HepG2 (cell line): ENCODE measurements at regions not wholly inside any gene's neighbourhood (a gene's known extent, or its start where the extent isn't known, plus 50 kb on each side); places are given as distances from the start of the nearest gene placed in this dataset.

Source experiments
- CCAR2 ChIP-seq: fragments of 200-400 bp; formaldehyde crosslinking; optimal IDR thresholded peaks from 2 replicates; pipeline ENCODE3; 2018; ENCODE audit warnings: low read depth, mild to moderate bottlenecking, low read length, moderate library complexity
- HDAC2 ChIP-seq: sonication (generic); formaldehyde crosslinking; IDR thresholded peaks from 2 replicates; pipeline ENCODE4 v1.4.0; 2020; ENCODE audit warnings: missing genetic modification reagents
- HOXA7 ChIP-seq: sonication (generic); formaldehyde crosslinking; IDR thresholded peaks from 2 replicates; pipeline ENCODE4 v1.8.1; 2022; ENCODE audit warnings: mild to moderate bottlenecking, missing genetic modification reagents, moderate library complexity
- MED8 ChIP-seq: sonication (generic); formaldehyde crosslinking; IDR thresholded peaks from 2 replicates; pipeline ENCODE4 v1.8.1; 2023; ENCODE audit warnings: mild to moderate bottlenecking, missing genetic modification reagents; ENCODE audit not compliant: insufficient replicate concordance
- NKX3-1 ChIP-seq: sonication (generic); formaldehyde crosslinking; IDR thresholded peaks from 2 replicates; pipeline ENCODE4 v1.5.0; 2020; ENCODE audit warnings: missing genetic modification reagents
- NR2F6 ChIP-seq, 2 experiments: IDR thresholded peaks; 2 replicates each; pipeline ENCODE4 v1.6.1; 2016; ENCODE audit warnings: antibody characterized with exemption in 1 of 2, mild to moderate bottlenecking in 1 of 2
- POLR2G ChIP-seq: fragments of 200-400 bp; formaldehyde crosslinking; IDR thresholded peaks from 2 replicates; pipeline ENCODE4 v1.6.1; 2018; ENCODE audit warnings: mild to moderate bottlenecking, low read depth, low read length, moderate library complexity
- RARA ChIP-seq: IDR thresholded peaks from 2 replicates; pipeline ENCODE4 v1.6.1; 2016; ENCODE audit warnings: missing genetic modification reagents, missing compliant biosample characterization
- SRF ChIP-seq: IDR thresholded peaks from 2 replicates; pipeline ENCODE4 v1.6.1; 2011; ENCODE audit warnings: mild to moderate bottlenecking, low read depth, low read length, moderate library complexity
- TCF7L2 ChIP-seq: IDR thresholded peaks from 2 replicates; pipeline ENCODE4 v1.6.1; 2011; ENCODE audit warnings: mild to moderate bottlenecking, low read depth, low read length, moderate library complexity
- U2AF1 ChIP-seq: fragments of 200-400 bp; formaldehyde crosslinking; optimal IDR thresholded peaks from 2 replicates; pipeline ENCODE3; 2017; ENCODE audit warnings: mild to moderate bottlenecking, low read depth, low read length
- ZMYM4 ChIP-seq: sonication (generic); formaldehyde crosslinking; IDR thresholded peaks from 2 replicates; pipeline ENCODE4 v1.8.1; 2023; ENCODE audit warnings: mild to moderate bottlenecking, missing genetic modification reagents
- ZNF124 ChIP-seq: sonication (generic); formaldehyde crosslinking; IDR thresholded peaks from 2 replicates; pipeline ENCODE4 v1.4.0; 2020; ENCODE audit warnings: missing genetic modification reagents
- ZNF180 ChIP-seq: sonication (generic); formaldehyde crosslinking; IDR thresholded peaks from 2 replicates; pipeline ENCODE4 v1.4.0; 2020; ENCODE audit warnings: low read depth, missing genetic modification reagents, borderline replicate concordance
- ZNF382 ChIP-seq: sonication (generic); formaldehyde crosslinking; IDR thresholded peaks from 2 replicates; pipeline ENCODE4 v1.5.0; 2020; ENCODE audit warnings: missing genetic modification reagents, mild to moderate bottlenecking, borderline replicate concordance
- ZNF484 ChIP-seq: sonication (generic); formaldehyde crosslinking; IDR thresholded peaks from 2 replicates; pipeline ENCODE4 v1.5.1; 2020; ENCODE audit warnings: mild to moderate bottlenecking, low read depth, missing genetic modification reagents, borderline replicate concordance
- ZNF546 ChIP-seq: sonication (generic); formaldehyde crosslinking; conservative IDR thresholded peaks from 2 replicates; pipeline ENCODE4 v1.8.1; 2023; ENCODE audit warnings: mild to moderate bottlenecking, missing genetic modification reagents
- ZNF614 ChIP-seq: IDR thresholded peaks from 2 replicates; pipeline ENCODE4 v1.6.1; 2018; ENCODE audit warnings: missing biosample characterization, missing genetic modification reagents, inconsistent platforms, borderline replicate concordance
- ZNF761 ChIP-seq: sonication (generic); formaldehyde crosslinking; conservative IDR thresholded peaks from 2 replicates; pipeline ENCODE4 v1.4.0; 2020; ENCODE audit warnings: mild to moderate bottlenecking, missing genetic modification reagents
- ZNF788 ChIP-seq: sonication (generic); formaldehyde crosslinking; IDR thresholded peaks from 2 replicates; pipeline ENCODE4 v1.5.0; 2020; ENCODE audit warnings: mild to moderate bottlenecking, missing genetic modification reagents, borderline replicate concordance
- TF ChIP-seq, protein P1 (sequence below): sonication (generic); formaldehyde crosslinking; IDR thresholded peaks from 2 replicates; pipeline ENCODE4 v1.8.0; 2022; ENCODE audit warnings: missing genetic modification reagents, mild to moderate bottlenecking, moderate library complexity, borderline replicate concordance
- TF ChIP-seq, protein P2 (sequence below): sonication (generic); formaldehyde crosslinking; IDR thresholded peaks from 2 replicates; pipeline ENCODE4 v1.5.0; 2020; ENCODE audit warnings: mild to moderate bottlenecking, missing genetic modification reagents, borderline replicate concordance
- TF ChIP-seq, protein P3 (sequence below): sonication (generic); formaldehyde crosslinking; IDR thresholded peaks from 2 replicates; pipeline ENCODE4 v1.5.0; 2020; ENCODE audit warnings: mild to moderate bottlenecking, missing genetic modification reagents
- TF ChIP-seq, protein P4 (sequence below), 2 experiments: fragments of 450-650 bp in 1 of 2; sonication (generic) in 1 of 2; formaldehyde crosslinking; IDR thresholded peaks; 2 replicates each; pipeline versions ENCODE4 v1.5.0 to v1.8.0; 2020 to 2022; ENCODE audit warnings: mild to moderate bottlenecking in 1 of 2, missing genetic modification reagents in 1 of 2

DNA sequence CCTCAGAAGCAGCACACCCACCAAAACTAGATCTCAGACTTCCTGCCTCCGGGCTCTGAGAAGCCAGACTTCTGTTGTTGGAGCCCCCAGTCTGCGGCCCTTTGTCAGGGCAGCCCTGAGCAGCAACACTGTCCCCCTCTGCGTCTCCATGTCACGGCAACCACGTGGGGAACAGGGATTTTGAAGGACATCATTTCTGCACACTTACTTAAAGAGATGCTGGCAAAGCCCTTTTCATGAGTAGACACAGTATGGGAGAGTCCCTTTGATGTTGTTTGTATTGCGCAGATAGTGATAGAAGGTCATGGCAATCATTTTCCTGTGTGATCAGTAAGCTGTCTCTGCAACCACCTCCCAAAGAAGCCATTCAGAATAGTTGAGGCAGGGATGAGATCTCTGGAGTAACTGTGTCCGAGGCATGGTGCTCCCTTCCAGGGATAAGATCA, 69.1 kb upstream of the ID2 start (continued):
- TF ChIP-seq, protein P1, sequence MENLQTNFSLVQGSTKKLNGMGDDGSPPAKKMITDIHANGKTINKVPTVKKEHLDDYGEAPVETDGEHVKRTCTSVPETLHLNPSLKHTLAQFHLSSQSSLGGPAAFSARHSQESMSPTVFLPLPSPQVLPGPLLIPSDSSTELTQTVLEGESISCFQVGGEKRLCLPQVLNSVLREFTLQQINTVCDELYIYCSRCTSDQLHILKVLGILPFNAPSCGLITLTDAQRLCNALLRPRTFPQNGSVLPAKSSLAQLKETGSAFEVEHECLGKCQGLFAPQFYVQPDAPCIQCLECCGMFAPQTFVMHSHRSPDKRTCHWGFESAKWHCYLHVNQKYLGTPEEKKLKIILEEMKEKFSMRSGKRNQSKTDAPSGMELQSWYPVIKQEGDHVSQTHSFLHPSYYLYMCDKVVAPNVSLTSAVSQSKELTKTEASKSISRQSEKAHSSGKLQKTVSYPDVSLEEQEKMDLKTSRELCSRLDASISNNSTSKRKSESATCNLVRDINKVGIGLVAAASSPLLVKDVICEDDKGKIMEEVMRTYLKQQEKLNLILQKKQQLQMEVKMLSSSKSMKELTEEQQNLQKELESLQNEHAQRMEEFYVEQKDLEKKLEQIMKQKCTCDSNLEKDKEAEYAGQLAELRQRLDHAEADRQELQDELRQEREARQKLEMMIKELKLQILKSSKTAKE: peak; percentile 52; the same call in 1 of the 2 replicates
- TF ChIP-seq POLR2G (no peak), ZMYM4 (CRISPR knock-in tag) (no peak), ZNF761 (CRISPR knock-in tag) (no peak), NKX3-1 (CRISPR knock-in tag) (peak; percentile 59; the same call in 1 of the 2 replicates), TCF7L2 (peak; percentile 90), U2AF1 (no peak), CCAR2 (no peak), SRF (no peak), ZNF124 (CRISPR knock-in tag) (0 out of 2 replicates have a peak, but pooled peaks have one; percentile 50), ZNF180 (CRISPR knock-in tag) (no peak), RARA (CRISPR knock-in tag) (peak; percentile 80), ZNF614 (CRISPR knock-in tag) (peak; percentile 50; the same call in 1 of the 2 replicates), MED8 (CRISPR knock-in tag) (no peak), ZNF546 (0 out of 2 replicates have a peak, but pooled peaks have one; percentile 17), ZNF484 (no peak), NR2F6 (IDR thresholded peaks at IDR 0.05) (peak; percentile 94), NR2F6 (CRISPR knock-in tag; IDR thresholded peaks at IDR 0.05) (peak; percentile 93), ZNF382 (no peak), HDAC2 (CRISPR knock-in tag) (peak; percentile 79), HOXA7 (CRISPR knock-in tag) (no peak), ZNF788 (peak; percentile 17; the same call in 1 of the 2 replicates)
- TF ChIP-seq, protein P2, sequence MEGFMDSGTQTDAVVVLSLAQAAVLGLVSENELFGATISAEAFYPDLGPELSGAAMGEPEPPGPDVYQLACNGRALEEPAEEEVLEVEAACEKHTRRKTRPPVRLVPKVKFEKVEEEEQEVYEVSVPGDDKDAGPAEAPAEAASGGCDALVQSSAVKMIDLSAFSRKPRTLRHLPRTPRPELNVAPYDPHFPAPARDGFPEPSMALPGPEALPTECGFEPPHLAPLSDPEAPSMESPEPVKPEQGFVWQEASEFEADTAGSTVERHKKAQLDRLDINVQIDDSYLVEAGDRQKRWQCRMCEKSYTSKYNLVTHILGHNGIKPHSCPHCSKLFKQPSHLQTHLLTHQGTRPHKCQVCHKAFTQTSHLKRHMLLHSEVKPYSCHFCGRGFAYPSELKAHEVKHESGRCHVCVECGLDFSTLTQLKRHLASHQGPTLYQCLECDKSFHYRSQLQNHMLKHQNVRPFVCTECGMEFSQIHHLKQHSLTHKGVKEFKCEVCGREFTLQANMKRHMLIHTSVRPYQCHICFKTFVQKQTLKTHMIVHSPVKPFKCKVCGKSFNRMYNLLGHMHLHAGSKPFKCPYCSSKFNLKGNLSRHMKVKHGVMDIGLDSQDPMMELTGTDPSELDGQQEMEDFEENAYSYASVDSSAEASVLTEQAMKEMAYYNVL: 0 out of 2 replicates have a peak, but pooled peaks have one; percentile 55
- TF ChIP-seq, protein P3, sequence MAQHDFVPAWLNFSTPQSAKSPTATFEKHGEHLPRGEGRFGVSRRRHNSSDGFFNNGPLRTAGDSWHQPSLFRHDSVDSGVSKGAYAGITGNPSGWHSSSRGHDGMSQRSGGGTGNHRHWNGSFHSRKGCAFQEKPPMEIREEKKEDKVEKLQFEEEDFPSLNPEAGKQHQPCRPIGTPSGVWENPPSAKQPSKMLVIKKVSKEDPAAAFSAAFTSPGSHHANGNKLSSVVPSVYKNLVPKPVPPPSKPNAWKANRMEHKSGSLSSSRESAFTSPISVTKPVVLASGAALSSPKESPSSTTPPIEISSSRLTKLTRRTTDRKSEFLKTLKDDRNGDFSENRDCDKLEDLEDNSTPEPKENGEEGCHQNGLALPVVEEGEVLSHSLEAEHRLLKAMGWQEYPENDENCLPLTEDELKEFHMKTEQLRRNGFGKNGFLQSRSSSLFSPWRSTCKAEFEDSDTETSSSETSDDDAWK (CRISPR knock-in tag): no peak
- TF ChIP-seq, protein P4, sequence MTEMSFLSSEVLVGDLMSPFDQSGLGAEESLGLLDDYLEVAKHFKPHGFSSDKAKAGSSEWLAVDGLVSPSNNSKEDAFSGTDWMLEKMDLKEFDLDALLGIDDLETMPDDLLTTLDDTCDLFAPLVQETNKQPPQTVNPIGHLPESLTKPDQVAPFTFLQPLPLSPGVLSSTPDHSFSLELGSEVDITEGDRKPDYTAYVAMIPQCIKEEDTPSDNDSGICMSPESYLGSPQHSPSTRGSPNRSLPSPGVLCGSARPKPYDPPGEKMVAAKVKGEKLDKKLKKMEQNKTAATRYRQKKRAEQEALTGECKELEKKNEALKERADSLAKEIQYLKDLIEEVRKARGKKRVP (CRISPR knock-in tag; IDR thresholded peaks at IDR 0.05): 0 out of 4 replicates have a peak, but pooled peaks of 1 of the 2 experiments have one; percentile 22
